Caco-2 (cell line): ENCODE measurements at regions not wholly inside any gene's neighbourhood (a gene's known extent, or its start where the extent isn't known, plus 50 kb on each side); places are given as distances from the start of the nearest gene placed in this dataset.

Experiments
- BruUV-seq: library from RNA; stranded (reverse); fragments of 400-500 nt; replicated peaks from 2 replicates; lab custom pipeline; 2021; lab: Mats Ljungman, UMichigan
- CTCF ChIA-PET: fragments of 300-600 bp; sonication (Branson Sonifier 250); formaldehyde crosslinking; loops from one replicate; lab custom pipeline; 2022; ENCODE audit warnings: antibody characterized with exemption; lab: Charles Lee
- POLR2A ChIA-PET: fragments of 300-600 bp; sonication (Branson Sonifier 250); formaldehyde crosslinking; loops from one replicate; lab custom pipeline; 2022; ENCODE audit warnings: antibody characterized with exemption; lab: Charles Lee
- DNase-seq, 2 experiments: peaks; one replicate each; pipeline versions ENCODE4 v3.0.0 to v3.0.0-alpha.2; 2020 to 2022
- H3K27me3 ChIP-seq: replicated peaks from 2 replicates; pipeline ENCODE4 v1.6.0; 2011; ENCODE audit warnings: low read length; ENCODE audit not compliant: control insufficient read depth, insufficient read depth
- H3K36me3 ChIP-seq: 2 replicates; pipeline ENCODE4 v1.5.1; 2011; ENCODE audit warnings: low read length; ENCODE audit not compliant: control insufficient read depth, insufficient read depth
- H3K4me1 ChIP-seq: fragments of 250-450 bp; sonication (Bioruptor Pico); 2 replicates; pipeline ENCODE4 v1.5.1; 2020; ENCODE audit warnings: mild to moderate bottlenecking
- H3K4me3 ChIP-seq: 2 replicates; pipeline ENCODE4 v1.5.1; 2011; ENCODE audit warnings: low read depth, mild to moderate bottlenecking, control low read depth, low read length
- H3K9me3 ChIP-seq: fragments of 250-450 bp; sonication (Bioruptor Pico); 2 replicates; pipeline ENCODE4 v1.5.1; 2020; ENCODE audit warnings: mild to moderate bottlenecking, moderate library complexity
- H3K27ac Mint-ChIP-seq: one replicate; pipeline ENCODE4 v1.8.0; 2022; ENCODE audit warnings: mixed read lengths; ENCODE audit not compliant: unreplicated experiment
- H3K27me3 Mint-ChIP-seq: one replicate; pipeline ENCODE4 v1.8.0; 2022; ENCODE audit warnings: mixed read lengths; ENCODE audit not compliant: insufficient read depth, unreplicated experiment
- H3K36me3 Mint-ChIP-seq: one replicate; pipeline ENCODE4 v1.8.0; 2022; ENCODE audit warnings: mild to moderate bottlenecking, mixed read lengths; ENCODE audit not compliant: insufficient read depth, unreplicated experiment
- H3K4me1 Mint-ChIP-seq: one replicate; pipeline ENCODE4 v1.8.0; 2022; ENCODE audit warnings: low read depth, mixed read lengths; ENCODE audit not compliant: unreplicated experiment
- H3K4me3 Mint-ChIP-seq: one replicate; pipeline ENCODE4 v1.8.0; 2022; ENCODE audit warnings: mild to moderate bottlenecking, moderate library complexity, mixed read lengths; ENCODE audit not compliant: unreplicated experiment
- H3K9me3 Mint-ChIP-seq: one replicate; pipeline ENCODE4 v1.8.0; 2022; ENCODE audit warnings: mixed read lengths; ENCODE audit not compliant: unreplicated experiment
- CTCF ChIP-seq, 2 experiments: fragments of 200-600 bp in 1 of 2; IDR thresholded peaks; 1 replicate in 1 of 2; 2 replicates in 1 of 2; pipeline versions ENCODE4 v1.5.1 to v1.8.0; 2011 to 2022; ENCODE audit warnings: antibody characterized with exemption in 1 of 2, control low read depth in 1 of 2, inconsistent platforms in 1 of 2, low read depth in 1 of 2, low read length in 1 of 2, mild to moderate bottlenecking in 1 of 2, moderate library complexity in 1 of 2; ENCODE audit not compliant: insufficient read depth in 1 of 2, severe bottlenecking in 1 of 2, unreplicated experiment in 1 of 2
- intact Hi-C: fragments of 100-400 bp; cut with micrococcal nuclease; formaldehyde crosslinking; loops from one replicate; pipeline ENCODE4 v1.10.0; 2022; ENCODE audit not compliant: unreplicated experiment

- intact Hi-C loops: no loop called here
Observed at GRCh38 chr14:87111741-87112140, 881.2 kb downstream of the GALC start.

GRCh38 chr14:87111126-87111525 lies 881.9 kb downstream of the GALC start:
- no peak for TF ChIP-seq CTCF (IDR thresholded peaks at IDR 0.05; ENCODE audit: insufficient read depth in 1 of 2, low read depth in 1 of 2, low read length in 1 of 2, severe bottlenecking in 1 of 2, unreplicated experiment in 1 of 2)
- intact Hi-C loops: no loop called here
- no peaks in the 10 kb centered on the region for H3K27me3 ChIP-seq
- H3K27me3 Mint-ChIP-seq: peaks cover 7% of the 10 kb centered on the region
- H3K4me3 Mint-ChIP-seq: no peak overlapping the region
- no peaks in the 10 kb centered on the region for H3K36me3 Mint-ChIP-seq
- CTCF ChIA-PET: no interaction called here
- H3K36me3 ChIP-seq: no peaks in the 10 kb centered on the region
- H3K27ac Mint-ChIP-seq: no peak overlapping the region
- no peaks in the 10 kb centered on the region for H3K9me3 Mint-ChIP-seq
- no peaks in the 10 kb centered on the region for H3K4me1 Mint-ChIP-seq
- H3K9me3 ChIP-seq: no peaks in the 10 kb centered on the region
- POLR2A ChIA-PET: no interaction called here
- H3K4me3 ChIP-seq: no peak overlapping the region
- DNase-seq: no peak
- no TSS peak for BruUV-seq
- no peaks in the 10 kb centered on the region for H3K4me1 ChIP-seq

More at GRCh38 chr14:87111741-87112140, 881.2 kb downstream of the GALC start:
- no peaks in the 10 kb centered on the region for H3K4me1 Mint-ChIP-seq
- H3K36me3 ChIP-seq: no peaks in the 10 kb centered on the region
- ChIA-PET POLR2A (no interaction called here), CTCF (no interaction called here)
- peaks cover 7% of the 10 kb centered on the region for H3K27me3 Mint-ChIP-seq
- BruUV-seq: no TSS peak
- no peak for DNase-seq
- H3K27ac Mint-ChIP-seq: no peak overlapping the region
- H3K4me1 ChIP-seq: no peaks in the 10 kb centered on the region
- H3K4me3 Mint-ChIP-seq: no peak overlapping the region
- H3K9me3 ChIP-seq: no peaks in the 10 kb centered on the region
- no peak for TF ChIP-seq CTCF (IDR thresholded peaks at IDR 0.05; ENCODE audit: insufficient read depth in 1 of 2, low read depth in 1 of 2, low read length in 1 of 2, severe bottlenecking in 1 of 2, unreplicated experiment in 1 of 2)
- H3K4me3 ChIP-seq: no peak overlapping the region
- H3K27me3 ChIP-seq: no peaks in the 10 kb centered on the region
- no peaks in the 10 kb centered on the region for H3K9me3 Mint-ChIP-seq
- no peaks in the 10 kb centered on the region for H3K36me3 Mint-ChIP-seq

- Histone ChIP-seq H3K9me3 (no peaks in the 10 kb centered on the region), H3K4me1 (no peaks in the 10 kb centered on the region), H3K4me3 (no peak overlapping the region), H3K27me3 (no peaks in the 10 kb centered on the region), H3K36me3 (no peaks in the 10 kb centered on the region)
- no TSS peak for BruUV-seq
- DNase-seq: no peak
- CTCF ChIA-PET: no interaction called here
- peaks cover 7% of the 10 kb centered on the region for H3K27me3 Mint-ChIP-seq
- H3K27ac Mint-ChIP-seq: no peak overlapping the region
- intact Hi-C loops: no loop called here
- POLR2A ChIA-PET: no interaction called here
- H3K9me3 Mint-ChIP-seq: no peaks in the 10 kb centered on the region
- no peaks in the 10 kb centered on the region for H3K36me3 Mint-ChIP-seq
- H3K4me1 Mint-ChIP-seq: no peaks in the 10 kb centered on the region
- TF ChIP-seq CTCF (IDR thresholded peaks at IDR 0.05; ENCODE audit: insufficient read depth in 1 of 2, low read depth in 1 of 2, low read length in 1 of 2, severe bottlenecking in 1 of 2, unreplicated experiment in 1 of 2): no peak
- H3K4me3 Mint-ChIP-seq: no peak overlapping the region
Observed at GRCh38 chr14:87109271-87109670, 883.7 kb downstream of the GALC start.
